ENCODE measurements at regions not wholly inside any gene's neighbourhood (a gene's known extent, or its start where the extent isn't known, plus 50 kb on each side); places are given as distances from the start of the nearest gene placed in this dataset.

DNA sequence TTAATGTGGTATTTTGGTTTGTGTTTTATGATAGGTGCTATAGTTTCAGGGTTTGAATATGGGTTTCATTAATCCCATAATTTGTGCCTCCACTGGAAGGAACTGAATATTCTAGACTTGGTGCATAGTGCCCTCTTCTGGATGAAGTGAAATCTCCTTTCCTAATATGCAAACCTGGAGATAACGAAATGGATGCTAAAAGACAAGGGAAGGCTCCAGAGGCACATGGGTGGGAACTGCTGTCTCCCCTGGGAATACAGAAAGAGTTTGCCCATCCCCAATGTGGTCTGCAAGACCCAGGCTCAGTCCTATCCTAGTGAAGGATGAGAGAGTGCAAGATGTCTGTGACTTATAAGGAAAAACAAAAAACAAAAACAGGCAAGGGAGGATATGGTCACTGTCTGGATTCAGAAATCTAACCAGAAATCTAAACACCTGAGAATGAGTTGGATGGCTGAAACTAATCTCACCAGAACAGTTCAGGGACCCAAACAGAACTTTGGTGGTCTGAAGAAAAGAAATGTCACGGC lies 142.3 kb upstream of the TMPO start:
- WGBS (ENCODE audit: insufficient coverage, low coverage, missing lambda C conversion rate): 0% methylated on average over 2 of the region's 2 CpGs
- H2AFZ ChIP-seq (ENCODE audit: low read depth, low read length): no peak overlapping the region
- peak; percentile 88 for FAIRE-seq
- TF ChIP-seq, protein P1, sequence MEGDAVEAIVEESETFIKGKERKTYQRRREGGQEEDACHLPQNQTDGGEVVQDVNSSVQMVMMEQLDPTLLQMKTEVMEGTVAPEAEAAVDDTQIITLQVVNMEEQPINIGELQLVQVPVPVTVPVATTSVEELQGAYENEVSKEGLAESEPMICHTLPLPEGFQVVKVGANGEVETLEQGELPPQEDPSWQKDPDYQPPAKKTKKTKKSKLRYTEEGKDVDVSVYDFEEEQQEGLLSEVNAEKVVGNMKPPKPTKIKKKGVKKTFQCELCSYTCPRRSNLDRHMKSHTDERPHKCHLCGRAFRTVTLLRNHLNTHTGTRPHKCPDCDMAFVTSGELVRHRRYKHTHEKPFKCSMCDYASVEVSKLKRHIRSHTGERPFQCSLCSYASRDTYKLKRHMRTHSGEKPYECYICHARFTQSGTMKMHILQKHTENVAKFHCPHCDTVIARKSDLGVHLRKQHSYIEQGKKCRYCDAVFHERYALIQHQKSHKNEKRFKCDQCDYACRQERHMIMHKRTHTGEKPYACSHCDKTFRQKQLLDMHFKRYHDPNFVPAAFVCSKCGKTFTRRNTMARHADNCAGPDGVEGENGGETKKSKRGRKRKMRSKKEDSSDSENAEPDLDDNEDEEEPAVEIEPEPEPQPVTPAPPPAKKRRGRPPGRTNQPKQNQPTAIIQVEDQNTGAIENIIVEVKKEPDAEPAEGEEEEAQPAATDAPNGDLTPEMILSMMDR (IDR thresholded peaks at IDR 0.05 in 2 of 3, conservative IDR thresholded peaks at IDR 0.05 in 1 of 3; ENCODE audit: insufficient read depth in 2 of 3, low read depth in 1 of 3, low read length in 3 of 3): peak; percentile 55 to 77 (median 56); a peak in 5 of 6 replicates
- TF ChIP-seq HMGN3 (IDR thresholded peaks at IDR 0.05; ENCODE audit: borderline replicate concordance, extremely low read depth, insufficient read length, low read depth, low read length) (no peak), FOS (IDR thresholded peaks at IDR 0.05; ENCODE audit: extremely low read depth, insufficient read length) (no peak), ZFX (CRISPR knock-in tag; IDR thresholded peaks at IDR 0.05) (no peak), THRAP3 (IDR thresholded peaks at IDR 0.05; ENCODE audit: borderline replicate concordance) (no peak), CC2D1A (IDR thresholded peaks at IDR 0.05) (no peak), SMC3 (conservative IDR thresholded peaks at IDR 0.05; ENCODE audit: insufficient read depth, low read depth, low read length) (peak; percentile 46; the same call in 1 of the 2 replicates), RAD21 (CRISPR knock-in tag; conservative IDR thresholded peaks at IDR 0.05 in 1 of 2, IDR thresholded peaks at IDR 0.05 in 1 of 2) (peak; percentile 68 to 86), ZNF212 (CRISPR knock-in tag; IDR thresholded peaks at IDR 0.05) (no peak), TEAD2 (tag; IDR thresholded peaks at IDR 0.05) (no peak), PYGO2 (tag; IDR thresholded peaks at IDR 0.05) (no peak), HNRNPL (IDR thresholded peaks at IDR 0.05; ENCODE audit: low read depth, low read length) (no peak), ATF1 (CRISPR knock-in tag; IDR thresholded peaks at IDR 0.05) (no peak), ATF1 (tag; IDR thresholded peaks at IDR 0.05) (no peak), ZNF589 (CRISPR knock-in tag; IDR thresholded peaks at IDR 0.05; ENCODE audit: low read depth) (no peak), HLTF (IDR thresholded peaks at IDR 0.05) (no peak), ATF7 (IDR thresholded peaks at IDR 0.05) (no peak), ZNF24 (IDR thresholded peaks at IDR 0.05) (no peak), GATAD2A (IDR thresholded peaks at IDR 0.05) (no peak), KLF10 (CRISPR knock-in tag; IDR thresholded peaks at IDR 0.05) (no peak)
- TF ChIP-seq, protein P2, sequence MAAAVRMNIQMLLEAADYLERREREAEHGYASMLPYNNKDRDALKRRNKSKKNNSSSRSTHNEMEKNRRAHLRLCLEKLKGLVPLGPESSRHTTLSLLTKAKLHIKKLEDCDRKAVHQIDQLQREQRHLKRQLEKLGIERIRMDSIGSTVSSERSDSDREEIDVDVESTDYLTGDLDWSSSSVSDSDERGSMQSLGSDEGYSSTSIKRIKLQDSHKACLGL (CRISPR knock-in tag; IDR thresholded peaks at IDR 0.05; ENCODE audit: borderline replicate concordance, poor library complexity, severe bottlenecking): no peak
- TF ChIP-seq, protein P3, sequence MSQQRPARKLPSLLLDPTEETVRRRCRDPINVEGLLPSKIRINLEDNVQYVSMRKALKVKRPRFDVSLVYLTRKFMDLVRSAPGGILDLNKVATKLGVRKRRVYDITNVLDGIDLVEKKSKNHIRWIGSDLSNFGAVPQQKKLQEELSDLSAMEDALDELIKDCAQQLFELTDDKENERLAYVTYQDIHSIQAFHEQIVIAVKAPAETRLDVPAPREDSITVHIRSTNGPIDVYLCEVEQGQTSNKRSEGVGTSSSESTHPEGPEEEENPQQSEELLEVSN (IDR thresholded peaks at IDR 0.05; ENCODE audit: borderline replicate concordance in 1 of 2, extremely low read depth in 1 of 2, insufficient read depth in 1 of 2, insufficient read length in 1 of 2, low read depth in 1 of 2, low read length in 1 of 2, poor library complexity in 1 of 2, severe bottlenecking in 1 of 2): no peak

More for the DNA sequence above, 142.3 kb upstream of the TMPO start:
- POLR2A ChIA-PET: no interaction called here
- no peaks in the 10 kb centered on the region for H3K36me3 ChIP-seq (ENCODE audit: control insufficient read depth, insufficient read depth, low read length)
- H3K4me1 ChIP-seq (replicated peaks in 1 of 2; ENCODE audit: control insufficient read depth in 2 of 2, insufficient read depth in 2 of 2, low read length in 2 of 2): no peaks in the 10 kb centered on the region; a peak in 1 of 5 replicates
- intact Hi-C loops (cut with micrococcal nuclease): loop anchor here (1.0 to 5.0 kb wide), 4 partner anchors 24 to 1796 kb away; no protein-coding TSS in a partner anchor
- CTCF ChIA-PET (ENCODE audit: low intra/inter-chr PET ratio): interaction anchor here (0.7 to 1.0 kb wide), 2 partner anchors 20 to 1386 kb away, joined by 3 to 6 read pairs; no protein-coding TSS in a partner anchor
- H3K79me2 ChIP-seq (ENCODE audit: control insufficient read depth, insufficient read depth, low read length): no peaks in the 10 kb centered on the region
- no peak overlapping the region for H3K27ac ChIP-seq (ENCODE audit: extremely low read depth, low read depth, low read length)
- H4K20me1 ChIP-seq (replicated peaks; ENCODE audit: control insufficient read depth, insufficient read depth, low read length): no peaks in the 10 kb centered on the region
- no TSS peak for BruUV-seq (replicated peaks)
- no peaks in the 10 kb centered on the region for H3K27me3 ChIP-seq (ENCODE audit: control insufficient read depth in 2 of 2, insufficient read depth in 2 of 2, low read length in 2 of 2)
- H3K9me1 ChIP-seq (ENCODE audit: control insufficient read depth, insufficient read depth, low read length): no peaks in the 10 kb centered on the region
- H3K9ac ChIP-seq (ENCODE audit: insufficient read depth in 1 of 2, low read depth in 2 of 2, low read length in 2 of 2): no peak overlapping the region
- in situ Hi-C loops (cut with MboI): no loop called here
- no peak overlapping the region for H3K4me3 ChIP-seq
- DNase-seq (ENCODE audit: extremely low read depth in 1 of 4, low spot score in 3 of 4) (peak; percentile 26 to 65 (median 38)), ATAC-seq (peak; percentile 90)
- no peaks in the 10 kb centered on the region for H3K9me3 ChIP-seq (replicated peaks; ENCODE audit: control insufficient read depth, insufficient read depth, low read depth, low read length)
- no peak overlapping the region for H3K4me2 ChIP-seq (ENCODE audit: insufficient read depth, low read length)

Data from K562 (cell line).